DMS114 treated with DMSO at 0.1 percent for 48 hours (cell line): ENCODE measurements at regions not wholly inside any gene's neighbourhood (a gene's known extent, or its start where the extent isn't known, plus 50 kb on each side); places are given as distances from the start of the nearest gene placed in this dataset.
A peak's percentile ranks its signal among the peaks of the same experiment; 100 is the strongest.
"Not testable (repeated sequence)": the region's sequence is repeated elsewhere in the genome, so short reads cannot be mapped to it uniquely, and the experiment has no call there.

Source experiments
- DNase-seq: peaks from one replicate; lab custom pipeline; 2025; ENCODE audit not compliant: unreplicated experiment; lab: John Stamatoyannopoulos, UW

DNA sequence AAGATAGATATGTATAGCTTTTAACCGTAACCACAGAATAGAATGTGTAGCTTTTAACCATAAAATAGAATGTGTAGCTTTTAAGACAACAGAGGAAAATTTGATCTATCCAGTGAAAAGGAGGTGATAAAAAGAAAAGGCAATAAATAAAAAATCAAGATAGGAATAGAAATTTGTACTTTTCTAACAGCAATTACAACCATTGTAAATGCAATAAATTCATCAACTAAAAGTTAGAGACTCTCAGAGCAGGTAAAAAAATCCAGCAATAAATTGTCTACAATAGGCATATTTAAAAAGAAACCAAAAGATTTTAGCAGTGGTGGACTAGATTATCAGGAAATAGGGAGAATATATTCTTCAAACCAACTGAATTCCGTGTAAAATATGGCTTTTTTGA, 63.8 kb upstream of the ABHD2 start:
- no peak for DNase-seq

DNA sequence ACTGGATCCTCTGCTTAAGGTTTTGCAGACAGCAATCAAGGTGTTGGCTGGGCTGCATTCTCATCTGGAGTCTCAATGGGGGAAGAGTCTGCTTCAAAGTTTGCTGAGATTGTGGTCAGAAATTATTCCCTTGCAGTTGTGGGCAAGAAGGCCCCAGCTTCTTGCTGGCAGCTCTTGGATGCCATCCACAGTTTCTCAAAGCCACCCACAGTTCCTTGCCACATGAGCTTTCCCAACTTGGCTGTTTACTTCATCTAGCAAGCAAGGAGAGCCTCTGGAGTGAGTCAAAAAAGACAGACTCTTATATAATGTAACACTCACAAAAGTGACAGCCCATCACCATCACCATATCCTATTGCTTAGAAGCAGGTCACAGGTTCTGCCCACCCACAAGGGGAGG, 62.1 kb upstream of the ABHD2 start:
- no peak for DNase-seq

DNA sequence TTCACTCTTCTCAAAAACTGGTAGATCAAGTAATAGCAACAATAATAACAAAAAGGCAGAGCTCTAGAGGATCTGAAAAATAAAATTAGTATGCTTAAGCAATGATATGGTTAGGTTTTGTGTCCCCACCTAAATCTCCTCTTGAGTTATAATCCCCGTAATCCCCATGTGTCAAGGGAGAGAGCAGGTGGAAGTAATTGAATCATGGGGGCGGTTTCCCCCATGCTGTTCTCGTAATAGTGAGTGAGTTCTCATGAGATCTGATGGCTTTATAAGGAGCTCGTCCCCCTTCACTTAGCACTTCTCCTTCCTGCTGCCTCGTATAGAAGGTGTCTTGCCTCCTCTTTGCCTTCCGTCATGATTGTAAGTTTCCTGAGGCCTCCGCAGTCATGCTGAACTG, 60.2 kb upstream of the ABHD2 start:
- DNase-seq = no peak

DNA sequence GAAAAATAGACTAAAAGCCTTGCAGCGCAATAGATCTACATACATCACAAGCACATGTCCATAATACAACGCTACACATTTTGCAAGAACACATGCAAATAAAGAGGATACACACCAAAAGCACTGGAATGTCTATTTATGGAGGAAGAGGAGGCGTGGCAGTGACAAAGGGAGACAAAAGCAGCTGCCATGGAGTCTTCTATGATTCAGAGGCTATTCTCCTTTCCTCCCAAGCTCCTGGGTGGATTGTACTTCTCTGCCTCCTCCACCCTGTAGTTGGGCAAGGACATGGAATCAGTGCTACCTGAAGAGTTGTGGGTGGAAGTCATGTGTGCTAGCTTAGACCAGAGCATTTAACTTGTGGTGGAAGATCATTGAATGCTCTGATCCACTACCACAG, 57.9 kb upstream of the ABHD2 start:
- DNase-seq = no peak

DNA sequence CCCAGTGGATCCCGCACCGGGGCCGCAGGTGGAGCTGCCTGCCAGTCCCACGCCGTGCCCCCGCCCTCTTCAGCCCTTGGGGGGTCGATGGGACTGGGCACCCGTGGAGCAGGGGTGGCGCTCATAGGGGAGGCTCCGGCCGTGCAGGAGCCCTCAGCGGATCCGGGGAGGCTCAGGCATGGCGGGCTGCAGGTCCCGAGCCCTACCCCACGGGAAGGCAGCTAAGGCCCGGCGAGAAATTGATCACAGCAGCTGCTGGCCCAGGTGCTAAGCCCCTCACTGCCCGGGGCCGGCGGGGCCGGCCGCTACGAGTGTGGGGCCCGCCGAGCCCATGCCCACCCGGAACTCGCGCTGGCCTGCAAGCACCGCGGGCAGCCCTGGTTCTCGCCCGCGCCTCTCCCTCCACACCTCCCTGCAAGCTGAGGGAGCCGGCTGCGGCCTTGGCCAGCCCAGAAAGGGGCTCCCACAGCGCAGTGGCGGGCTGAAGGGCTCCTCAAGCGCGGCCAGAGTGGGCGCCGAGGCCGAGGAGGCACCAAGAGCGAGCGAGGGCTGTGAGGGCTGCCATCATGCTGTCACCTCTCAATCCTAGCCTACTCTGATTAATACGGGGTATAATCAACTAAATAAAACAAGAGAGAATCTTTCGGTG, 56.5 kb upstream of the ABHD2 start:
- not testable (repeated sequence) for DNase-seq

DNA sequence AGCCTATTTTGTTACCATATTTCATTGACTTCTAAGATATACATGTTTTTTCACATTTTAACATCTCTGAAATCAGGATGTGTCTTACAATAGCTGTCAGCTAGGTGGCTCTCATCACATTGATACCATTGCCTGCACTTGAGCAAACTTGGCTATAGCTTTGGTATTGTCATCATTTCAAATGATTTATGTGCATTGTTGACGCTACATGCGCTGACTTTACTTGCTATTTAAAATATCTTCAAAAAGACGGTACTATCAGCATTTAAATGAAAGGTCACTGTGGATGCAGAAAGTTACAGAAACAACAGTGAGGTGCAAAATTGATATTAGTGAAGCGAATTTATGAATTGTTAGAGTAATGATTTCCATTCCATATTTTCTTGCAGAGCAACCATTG, 54.0 kb upstream of the ABHD2 start:
- DNase-seq = peak; percentile 34

DNA sequence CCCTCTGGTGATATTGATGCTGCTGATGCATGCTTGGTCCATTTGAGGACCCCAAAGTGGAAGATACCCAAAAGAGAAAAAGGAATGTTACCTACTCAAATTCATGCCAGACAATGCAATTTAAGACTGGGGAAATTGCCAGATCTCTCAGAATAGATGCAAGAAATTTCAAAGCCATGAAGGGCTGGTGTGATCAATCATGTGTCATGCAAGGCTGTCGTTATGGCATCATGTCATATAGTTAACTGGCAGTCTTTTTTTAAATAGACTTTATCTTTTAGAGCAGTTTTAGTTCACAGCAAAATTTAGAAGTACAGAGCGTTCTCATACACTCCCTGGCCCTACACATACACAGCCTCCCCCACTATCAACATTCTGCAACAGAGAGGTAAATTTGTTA, 53.1 kb upstream of the ABHD2 start:
- no peak for DNase-seq

DNA sequence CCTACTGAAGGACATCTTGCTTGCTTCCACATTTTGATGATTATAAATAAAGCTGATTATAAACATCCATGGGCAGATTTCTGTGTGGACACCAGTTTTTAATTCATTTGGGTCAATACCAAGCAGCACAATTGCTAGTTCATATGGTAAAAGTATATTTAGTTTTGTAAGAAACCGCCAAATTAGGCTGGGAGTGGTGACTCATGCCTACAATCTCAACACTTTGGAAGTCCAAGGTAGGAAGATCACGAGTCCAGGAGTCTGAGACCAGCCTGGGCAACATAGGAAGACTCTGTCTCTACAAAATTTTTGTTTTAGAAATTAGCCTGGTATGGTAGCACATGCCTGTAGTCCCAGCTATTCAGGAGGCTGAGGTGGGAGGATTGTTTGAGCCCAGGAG, 52.6 kb upstream of the ABHD2 start:
- DNase-seq = no peak

DNA sequence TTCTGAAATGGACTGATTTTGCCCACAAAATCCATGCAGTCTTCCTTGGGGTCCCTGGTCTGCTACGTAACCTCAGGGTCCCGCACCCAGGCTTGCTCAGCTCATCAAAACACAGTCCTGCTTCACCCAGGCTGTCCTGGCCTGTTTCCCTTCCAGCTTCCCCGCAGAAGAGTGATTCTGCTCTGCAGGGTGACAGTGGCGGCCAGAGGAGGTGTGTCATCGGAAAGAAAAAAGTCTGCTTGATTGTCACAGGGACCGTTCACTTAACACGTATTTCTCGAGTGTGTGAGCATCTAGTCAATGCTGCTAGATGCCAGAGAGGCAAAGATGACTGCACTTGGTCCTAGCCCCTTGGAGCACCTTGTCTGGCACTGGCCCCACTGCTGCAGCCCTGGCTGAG, 50.1 kb upstream of the ABHD2 start:
- no peak for DNase-seq
